ACHN (cell line): ENCODE measurements at regions not wholly inside any gene's neighbourhood (a gene's known extent, or its start where the extent isn't known, plus 50 kb on each side); places are given as distances from the start of the nearest gene placed in this dataset.
"Not testable (repeated sequence)": the region's sequence is repeated elsewhere in the genome, so short reads cannot be mapped to it uniquely, and the experiment has no call there.

Experiments used
- DNase-seq: peaks from one replicate; pipeline ENCODE4 v3.0.0-alpha.2; 2015
- in situ Hi-C: cut with HindIII; loops from 2 replicates; pipeline ENCODE4 v1.10.0; 2017; ENCODE audit warnings: low sequenced_read_pairs, low pct_ligation_motif_present, low pct_unique_long_range_greater_than_20kb

- DNase-seq = no peak
- in situ Hi-C loops = no loop called here
Observed at GRCh38 chr1:235059221-235059620, 69.4 kb downstream of the TOMM20 start.

DNA sequence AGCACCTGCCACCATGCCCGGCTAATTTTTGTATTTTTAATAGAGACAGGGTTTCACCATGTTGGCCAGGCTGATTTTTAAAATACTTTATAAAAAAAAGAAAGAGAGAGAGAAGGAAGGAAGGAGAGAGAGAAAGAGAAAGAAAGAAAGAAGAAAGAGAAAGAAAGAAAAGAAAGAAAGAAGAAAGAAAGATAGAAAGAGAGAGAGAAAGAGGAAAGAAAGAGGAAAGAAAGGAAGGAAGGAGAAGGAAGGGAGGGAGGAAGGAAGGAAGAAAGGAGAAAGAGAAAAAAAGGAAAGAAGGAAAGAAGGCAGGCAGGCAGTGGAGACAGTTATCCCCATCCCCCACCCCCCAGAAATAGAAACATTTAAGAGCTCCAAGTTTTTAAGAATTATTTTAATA lies 69.9 kb downstream of the TOMM20 start:
- DNase-seq = no peak
- in situ Hi-C loops = no loop called here

- in situ Hi-C loops = no loop called here
- DNase-seq = no peak
Observed at GRCh38 chr1:235057385-235058306, 71.0 kb downstream of the TOMM20 start.

- in situ Hi-C loops = no loop called here
- DNase-seq = no peak
Observed at GRCh38 chr1:235056937-235057336, 71.7 kb downstream of the TOMM20 start.

- in situ Hi-C loops = no loop called here
- DNase-seq = no peak
Observed at GRCh38 chr1:235054936-235055335, 73.7 kb downstream of the TOMM20 start.

GRCh38 chr1:235054466-235054865 lies 74.2 kb downstream of the TOMM20 start:
- DNase-seq = no peak
- in situ Hi-C loops = no loop called here

DNA sequence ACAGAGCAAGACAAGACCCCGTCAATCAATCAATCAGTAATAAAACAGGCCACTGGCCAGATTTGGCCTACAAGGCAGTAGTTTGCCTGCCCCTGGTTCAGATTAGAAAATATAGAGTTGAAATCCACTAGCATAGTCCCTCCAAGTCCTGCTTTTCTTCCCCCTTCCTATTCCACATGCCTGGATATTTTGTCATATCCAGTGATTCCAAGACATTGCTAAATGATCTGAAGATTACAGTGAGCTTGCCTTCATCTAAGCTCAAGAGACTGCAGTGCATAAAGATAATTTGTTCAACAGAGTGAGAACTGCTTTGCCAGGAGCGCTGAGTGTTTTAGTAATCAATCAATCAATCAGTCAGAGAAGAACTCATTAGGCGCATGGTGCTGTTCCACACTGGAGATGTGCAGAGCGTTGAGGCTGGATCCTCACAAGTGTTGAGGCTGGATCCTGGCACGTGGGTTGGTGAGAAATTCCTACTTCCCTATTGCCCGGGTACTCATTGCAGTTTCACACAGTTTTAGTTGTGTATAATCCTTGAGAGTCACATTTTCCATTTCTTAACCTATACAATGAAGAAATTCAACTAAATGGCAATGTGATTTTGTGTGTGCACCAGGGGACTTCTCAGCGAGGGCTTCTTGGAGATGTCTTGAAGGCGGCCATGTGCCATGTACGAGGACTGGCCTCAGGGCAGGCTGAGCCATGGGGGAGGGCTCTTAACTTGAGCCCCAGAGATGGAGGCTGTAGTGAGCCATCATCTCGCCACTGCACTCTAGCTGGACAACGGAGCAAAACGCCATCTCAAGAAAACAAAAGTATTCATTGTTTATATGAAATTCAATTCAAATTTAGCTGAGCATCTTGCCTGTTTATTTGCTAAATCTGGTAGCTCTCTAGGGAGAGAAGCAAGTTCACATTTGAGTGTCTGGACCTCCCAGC lies 76.3 kb downstream of the TOMM20 start:
- in situ Hi-C loops = no loop called here
- no peak for DNase-seq

DNA sequence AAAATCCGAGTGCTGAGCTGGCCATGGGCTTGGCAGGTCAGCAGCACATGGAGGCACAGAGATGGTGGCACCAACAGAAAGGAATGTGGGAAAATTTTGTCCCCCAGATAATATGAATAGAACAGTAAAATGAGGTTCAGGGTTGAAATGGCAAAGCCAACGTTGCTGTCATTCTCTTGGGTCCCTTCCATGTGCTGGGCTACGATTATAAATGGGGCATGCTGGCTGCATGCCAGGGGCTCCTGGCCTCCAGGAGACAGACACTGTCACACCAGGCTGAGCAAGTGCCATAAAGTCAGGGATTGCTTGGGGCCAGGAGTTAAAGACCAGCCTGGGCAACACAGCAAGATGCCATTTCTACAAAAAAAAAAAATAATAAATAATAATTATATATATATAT lies 77.1 kb downstream of the TOMM20 start:
- in situ Hi-C loops = no loop called here
- DNase-seq = no peak

GRCh38 chr1:235050911-235051360 lies 77.7 kb downstream of the TOMM20 start:
- in situ Hi-C loops = no loop called here

DNA sequence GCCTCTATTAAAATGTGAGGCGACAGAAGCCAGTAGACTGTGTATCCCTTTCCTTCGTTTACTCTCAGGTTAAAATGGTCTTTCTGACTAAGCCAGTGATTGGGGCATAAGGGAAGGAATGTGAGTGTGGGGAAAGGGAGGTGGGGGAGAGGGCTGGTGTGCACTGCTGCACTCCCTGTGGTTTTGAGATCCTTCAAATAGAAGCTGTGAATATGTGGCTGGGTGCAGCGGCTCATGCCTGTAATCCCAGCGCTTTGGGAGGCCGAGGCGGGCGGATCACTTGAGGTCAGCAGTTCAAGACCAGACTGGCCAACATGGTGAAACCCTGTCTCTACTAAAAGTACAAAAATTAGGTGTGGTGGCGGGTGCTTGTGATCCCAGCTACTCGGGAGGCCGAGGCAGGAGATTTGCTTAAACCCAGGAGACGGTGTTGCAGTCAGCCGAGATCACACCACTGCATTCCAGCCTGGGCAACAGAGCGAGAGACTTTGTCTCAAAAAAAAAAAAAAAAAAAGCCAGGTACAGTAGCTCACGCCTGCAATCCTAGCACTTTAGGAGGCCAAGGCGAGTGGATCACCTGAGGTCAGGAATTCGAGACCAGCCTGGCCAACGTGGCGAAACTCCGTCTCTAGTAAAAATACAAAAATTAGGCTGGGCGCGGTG lies 78.8 kb downstream of the TOMM20 start:
- in situ Hi-C loops, DNase-seq: not testable (repeated sequence)

More at GRCh38 chr1:235050911-235051360, 77.7 kb downstream of the TOMM20 start:
- no peak for DNase-seq

GRCh38 chr1:235049217-235049616 lies 79.4 kb downstream of the TOMM20 start:
- no peak for DNase-seq
- in situ Hi-C loops = no loop called here

- DNase-seq = no peak
- in situ Hi-C loops = no loop called here
Observed at GRCh38 chr1:235047331-235047871, 81.2 kb downstream of the TOMM20 start.

DNA sequence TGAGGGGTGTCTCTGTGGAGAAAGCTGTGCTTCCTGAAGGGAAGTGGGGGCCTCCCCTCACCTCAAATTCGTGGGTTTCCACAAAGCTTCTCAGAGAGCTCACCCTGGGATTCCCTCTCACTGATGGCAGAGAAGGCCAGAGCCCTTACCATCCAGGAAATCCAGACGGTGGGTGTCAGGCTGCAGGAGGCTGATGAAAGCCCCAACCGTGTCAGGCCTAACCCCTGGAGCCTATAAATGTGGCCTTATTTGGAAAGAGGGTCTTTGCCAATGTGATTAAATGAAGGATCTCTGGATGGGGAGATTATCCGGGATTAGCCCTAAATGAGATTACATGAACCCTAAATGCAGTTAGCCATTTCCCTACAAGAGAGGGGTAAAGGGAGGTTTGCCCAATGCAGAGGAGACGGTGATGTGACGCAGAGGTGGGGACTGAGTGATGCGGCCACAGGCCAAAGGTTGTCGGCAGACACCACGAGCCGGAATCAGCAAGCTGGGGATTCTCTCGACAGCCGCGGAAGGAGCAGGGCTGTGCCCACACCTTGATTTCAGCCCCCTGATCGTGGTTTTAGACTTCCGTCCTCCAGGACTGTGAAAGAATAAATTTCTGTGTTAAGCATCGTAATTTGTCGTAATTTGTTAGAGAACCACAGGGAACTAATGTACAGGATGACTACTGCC lies 82.6 kb downstream of the TOMM20 start:
- in situ Hi-C loops = no loop called here
- DNase-seq = no peak

DNA sequence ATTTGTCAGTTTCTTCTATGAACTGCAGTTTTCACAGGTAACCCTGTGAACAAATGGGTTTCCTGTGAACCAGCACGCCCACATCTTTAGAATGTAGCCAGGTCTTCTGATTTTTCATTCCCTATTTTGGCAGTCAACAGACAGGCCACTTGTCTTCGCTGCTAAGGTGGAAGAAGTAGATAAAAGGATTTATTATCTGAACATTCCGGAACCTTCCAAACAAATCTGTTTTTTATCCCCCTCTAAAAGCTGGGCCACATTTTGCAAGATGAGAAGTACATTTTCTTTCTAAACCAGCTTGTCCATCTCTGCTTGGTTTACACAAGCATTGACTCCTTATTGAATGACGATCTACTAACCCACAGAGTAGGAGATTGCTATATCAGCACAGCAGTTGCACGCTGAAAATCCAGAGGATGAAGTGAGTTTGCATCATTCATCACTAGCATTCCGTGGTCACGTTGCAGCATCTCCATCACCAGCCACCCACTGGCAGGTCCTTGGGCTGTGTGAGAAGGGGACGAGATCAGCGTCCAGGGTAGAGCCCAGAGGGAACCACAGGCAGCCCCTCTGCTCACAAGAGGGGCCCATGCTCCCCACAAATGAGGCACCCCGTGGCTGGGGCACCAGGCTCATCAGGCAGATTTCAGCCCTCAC lies 83.5 kb downstream of the TOMM20 start:
- in situ Hi-C loops = no loop called here

GRCh38 chr1:235043234-235043633 lies 85.4 kb downstream of the TOMM20 start:
- no peak for DNase-seq
- in situ Hi-C loops = no loop called here

More for the DNA sequence above, 83.5 kb downstream of the TOMM20 start:
- no peak for DNase-seq

GRCh38 chr1:235038701-235039100 lies 89.9 kb downstream of the TOMM20 start:
- in situ Hi-C loops = no loop called here
- DNase-seq = no peak

DNA sequence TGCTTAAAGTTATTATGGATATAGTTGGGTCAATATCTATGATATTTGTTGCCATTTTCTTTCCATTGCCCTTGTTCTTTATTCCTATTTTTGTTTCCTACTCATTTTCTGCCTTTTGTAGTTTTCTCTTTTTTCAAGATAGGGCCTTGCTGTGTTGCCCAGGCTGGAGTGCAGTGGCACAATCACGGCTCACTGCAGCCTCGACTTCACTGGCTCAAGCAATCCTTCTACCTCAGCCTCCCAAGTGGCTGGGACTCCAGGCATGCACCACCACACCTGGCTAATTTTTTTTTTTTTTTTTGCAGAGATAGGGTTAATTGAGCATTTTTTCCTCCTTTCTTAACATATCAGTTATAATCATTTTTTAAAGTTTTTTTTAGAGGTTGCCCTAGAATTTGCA lies 92.7 kb downstream of the TOMM20 start:
- in situ Hi-C loops = no loop called here
- DNase-seq = no peak
